HG03025 (cell line): ENCODE measurements at regions not wholly inside any gene's neighbourhood (a gene's known extent, or its start where the extent isn't known, plus 50 kb on each side); places are given as distances from the start of the nearest gene placed in this dataset.

Experiments used
- ATAC-seq: cut with Tn5 transposase; IDR thresholded peaks from one replicate; pipeline ENCODE4 v1.9.1; 2021; ENCODE audit warnings: mild to moderate bottlenecking, moderate library complexity; ENCODE audit not compliant: unreplicated experiment, low FRiP score

GRCh38 chr5:30034870-30035269, 1158.6 kb upstream of the CDH6 start:
- no peak for ATAC-seq

GRCh38 chr5:30030101-30030500, 1163.4 kb upstream of the CDH6 start:
- no peak for ATAC-seq

GRCh38 chr5:30001826-30002225, 1191.7 kb upstream of the CDH6 start:
- no peak for ATAC-seq

- no peak for ATAC-seq
Measured at GRCh38 chr5:30000231-30000630, 1193.3 kb upstream of the CDH6 start.

- ATAC-seq: no peak
Measured at GRCh38 chr5:29995154-29995553, 1198.3 kb upstream of the CDH6 start.

DNA sequence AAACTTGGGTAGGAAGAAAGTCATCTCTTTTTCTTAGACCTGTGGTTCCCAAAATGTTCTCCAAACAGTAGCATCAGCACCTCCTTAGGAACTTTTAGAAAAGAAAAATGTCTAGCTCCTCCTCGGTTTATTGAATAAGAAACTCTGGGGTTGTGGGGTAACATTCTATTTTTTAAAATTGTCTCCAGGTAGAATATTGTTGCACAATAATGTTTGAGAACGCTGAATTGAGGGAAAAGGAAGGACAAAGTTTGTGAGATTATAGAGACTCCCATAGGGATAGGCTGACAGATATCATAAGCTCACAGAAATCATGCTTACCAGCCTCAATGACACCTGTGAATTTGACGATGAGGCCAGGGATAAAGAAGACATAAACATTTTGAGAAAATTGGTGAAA, 1199.0 kb upstream of the CDH6 start:
- no peak for ATAC-seq

GRCh38 chr5:29993286-29993685, 1200.2 kb upstream of the CDH6 start:
- ATAC-seq: no peak

GRCh38 chr5:29992248-29992647, 1201.2 kb upstream of the CDH6 start:
- no peak for ATAC-seq

DNA sequence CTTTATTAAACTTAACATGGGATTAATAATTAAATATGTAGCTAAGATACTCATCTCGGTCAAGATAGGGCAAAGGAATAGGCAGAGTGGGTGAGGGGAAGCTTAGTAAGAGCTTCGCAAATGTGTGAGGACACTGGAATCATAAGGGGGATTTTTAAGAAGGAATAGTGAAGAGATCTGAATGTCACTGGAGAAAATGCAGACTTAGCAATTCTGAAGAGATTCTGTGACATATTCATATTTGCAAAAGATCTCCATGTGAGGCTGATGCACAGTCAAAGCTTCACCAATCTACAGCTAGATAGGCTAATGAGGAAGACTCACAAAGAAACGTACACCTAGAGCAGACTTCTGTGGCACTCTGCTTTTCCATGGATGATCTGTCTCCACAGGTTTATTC, 1202.8 kb upstream of the CDH6 start:
- no peak for ATAC-seq

DNA sequence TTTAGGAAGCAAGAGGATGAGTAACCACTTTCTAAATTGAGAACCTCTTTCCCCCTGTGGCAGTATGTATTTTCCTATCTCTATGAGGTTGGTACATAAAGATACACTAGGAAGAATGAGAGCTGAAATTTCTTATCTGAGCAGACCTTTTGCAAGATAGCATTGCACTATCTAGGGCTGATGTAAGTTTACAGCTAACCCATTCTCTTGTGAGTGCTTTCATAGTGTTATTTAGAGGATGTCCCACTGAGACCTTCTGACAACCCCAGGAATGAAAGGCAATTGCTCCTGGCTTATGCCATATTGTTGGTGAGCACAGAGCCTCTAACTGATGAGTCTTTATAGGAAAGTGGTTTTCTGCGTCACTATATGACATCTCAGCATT, 1209.3 kb upstream of the CDH6 start:
- ATAC-seq: no peak

GRCh38 chr5:29983528-29984155, 1209.8 kb upstream of the CDH6 start:
- ATAC-seq: no peak

- ATAC-seq: no peak
Measured at GRCh38 chr5:29982457-29982856, 1211.0 kb upstream of the CDH6 start.

DNA sequence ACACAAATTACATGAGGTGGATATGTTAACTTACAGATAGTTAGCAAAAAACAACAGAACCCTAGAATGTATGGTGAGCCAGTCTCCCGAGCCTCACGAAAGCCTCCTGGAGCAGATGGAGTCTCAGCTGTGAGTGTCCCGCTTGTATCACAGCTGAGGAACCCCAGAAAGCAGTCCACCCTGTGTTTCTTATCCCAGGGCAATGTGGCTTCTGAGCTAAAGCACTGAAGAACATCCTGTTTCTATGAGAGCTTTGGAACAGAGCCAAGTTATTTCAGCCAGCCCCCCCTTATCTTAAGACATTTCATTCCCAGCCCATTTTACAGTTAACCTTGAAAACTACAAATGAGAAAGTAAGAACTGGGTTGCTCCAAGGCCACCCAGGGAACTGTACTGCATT, 1220.9 kb upstream of the CDH6 start:
- ATAC-seq: no peak

DNA sequence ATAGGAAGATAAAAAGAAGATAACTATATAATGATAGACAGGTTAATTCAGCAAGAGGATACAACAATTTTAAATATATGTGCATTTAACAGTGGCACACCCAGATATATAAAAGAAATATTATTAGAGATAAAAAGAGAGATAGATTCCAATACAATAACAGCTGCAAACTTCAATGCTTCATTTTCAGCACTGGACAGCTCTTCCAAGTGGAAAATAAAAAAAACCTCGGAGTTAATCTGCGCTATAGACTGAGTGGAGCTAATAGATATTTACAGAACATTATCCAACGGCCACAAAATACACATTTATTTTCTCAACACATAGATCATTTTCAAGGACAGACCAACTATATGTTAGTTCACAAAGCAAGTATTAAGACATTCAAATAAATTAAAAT, 1229.5 kb upstream of the CDH6 start:
- ATAC-seq: no peak

DNA sequence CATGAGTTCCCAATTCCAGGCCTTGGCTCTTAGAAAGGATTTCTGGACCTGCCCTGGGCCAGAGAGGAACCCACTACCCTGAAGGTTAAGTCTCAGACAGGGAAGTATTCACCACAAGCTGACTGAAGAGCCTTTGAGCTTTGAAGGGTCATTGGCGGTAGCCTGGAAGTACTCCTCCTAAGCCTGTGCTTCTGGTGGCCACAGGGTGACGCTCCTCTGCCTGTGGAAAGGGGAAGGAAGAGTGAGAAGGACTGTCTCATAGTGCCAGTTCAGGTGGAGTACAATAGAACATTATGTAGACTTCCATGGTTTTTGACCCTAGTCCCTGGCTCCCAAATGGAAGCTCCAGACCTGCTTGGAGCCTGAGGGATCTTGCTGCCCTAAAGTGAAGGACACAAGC, 1233.2 kb upstream of the CDH6 start:
- ATAC-seq: no peak

- no peak for ATAC-seq
Measured at GRCh38 chr5:29950416-29951145, 1242.9 kb upstream of the CDH6 start.

- ATAC-seq: no peak
Measured at GRCh38 chr5:29949301-29949872, 1244.1 kb upstream of the CDH6 start.

DNA sequence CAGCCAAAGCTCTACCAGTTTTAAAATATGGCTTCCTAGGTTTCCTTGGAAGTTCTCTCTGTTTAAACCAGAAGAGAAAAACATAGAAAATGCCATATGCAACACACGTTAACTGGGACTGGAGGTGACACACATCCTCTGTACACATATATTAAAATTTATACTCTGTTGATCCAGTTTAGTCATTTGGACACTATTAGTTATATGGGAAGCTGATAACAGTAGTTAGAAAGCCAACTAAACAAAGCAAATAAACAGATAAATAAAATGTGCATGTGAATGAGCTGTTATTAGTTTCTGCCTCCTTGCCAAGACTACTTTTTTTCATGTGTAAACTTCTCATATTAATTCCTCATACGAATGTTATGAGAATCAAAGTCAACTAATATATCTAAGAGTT, 1249.2 kb upstream of the CDH6 start:
- no peak for ATAC-seq

DNA sequence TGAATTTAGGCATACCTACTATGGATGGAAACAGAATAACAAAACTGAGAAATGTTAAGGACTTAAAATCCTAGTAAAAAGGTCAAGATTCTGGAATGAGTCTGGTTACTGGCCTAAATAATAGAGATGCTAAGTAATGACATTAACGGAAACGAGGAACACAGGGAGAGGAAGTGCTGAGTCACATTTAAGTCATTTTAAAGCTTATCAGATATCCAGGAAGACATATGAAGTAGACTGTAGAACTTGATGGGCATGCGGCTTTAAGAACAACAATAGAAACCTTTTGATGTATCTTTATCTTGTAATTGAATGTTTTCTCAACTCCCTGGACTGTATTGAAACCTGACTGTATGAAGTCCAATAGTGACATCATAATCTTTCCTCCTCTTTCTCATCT, 1251.4 kb upstream of the CDH6 start:
- ATAC-seq: no peak

GRCh38 chr5:29939988-29940387, 1253.5 kb upstream of the CDH6 start:
- no peak for ATAC-seq

- ATAC-seq: no peak
Measured at GRCh38 chr5:29935371-29935770, 1258.1 kb upstream of the CDH6 start.

- no peak for ATAC-seq
Measured at GRCh38 chr5:29930316-29930715, 1263.2 kb upstream of the CDH6 start.
